Astrocyte (in vitro differentiated cells and primary cell): ENCODE measurements at regions not wholly inside any gene's neighbourhood (a gene's known extent, or its start where the extent isn't known, plus 50 kb on each side); places are given as distances from the start of the nearest gene placed in this dataset.
A peak's percentile ranks its signal among the peaks of the same experiment; 100 is the strongest.

Experiments used
- DNase-seq: peaks from one replicate; pipeline ENCODE4 v3.0.0-alpha.2; 2010; ENCODE audit warnings: low read depth
- FAIRE-seq: peaks from 2 replicates; lab custom pipeline; 2011; peaks lifted over from hg19 to GRCh38; lab: Jason Lieb, UNC
- H2AFZ ChIP-seq: 2 replicates; pipeline ENCODE4 v1.6.0; 2012; ENCODE audit warnings: low read depth, low read length, inconsistent platforms
- H3K27ac ChIP-seq: 2 replicates; pipeline ENCODE4 v1.5.1; 2011; ENCODE audit warnings: low read depth, low read length, inconsistent platforms
- H3K27me3 ChIP-seq: 2 replicates; pipeline ENCODE4 v1.6.0; 2011; ENCODE audit warnings: low read length, inconsistent platforms; ENCODE audit not compliant: insufficient read depth
- H3K36me3 ChIP-seq: 2 replicates; pipeline ENCODE4 v1.5.1; 2011; ENCODE audit warnings: low read length, inconsistent platforms; ENCODE audit not compliant: insufficient read depth
- H3K4me1 ChIP-seq: 2 replicates; pipeline ENCODE4 v1.5.1; 2011; ENCODE audit warnings: low read length, inconsistent platforms; ENCODE audit not compliant: insufficient read depth
- H3K4me2 ChIP-seq: 2 replicates; pipeline ENCODE4 v1.6.0; 2012; ENCODE audit warnings: low read length, inconsistent platforms
- H3K4me3 ChIP-seq: 2 replicates; pipeline ENCODE4 v1.5.1; 2011; ENCODE audit warnings: low read depth, mild to moderate bottlenecking, low read length, inconsistent platforms; ENCODE audit not compliant: insufficient read depth
- H3K79me2 ChIP-seq: 2 replicates; pipeline ENCODE4 v1.6.0; 2012; ENCODE audit warnings: mild to moderate bottlenecking, low read length, inconsistent platforms; ENCODE audit not compliant: insufficient read depth
- H3K9ac ChIP-seq: 2 replicates; pipeline ENCODE4 v1.6.0; 2012; ENCODE audit warnings: mild to moderate bottlenecking, low read length, inconsistent platforms
- H3K9me3 ChIP-seq: 2 replicates; pipeline ENCODE4 v1.5.1; 2012; ENCODE audit warnings: low read depth, mild to moderate bottlenecking, low read length, inconsistent platforms; ENCODE audit not compliant: insufficient read depth
- H4K20me1 ChIP-seq: 2 replicates; pipeline ENCODE4 v1.6.0; 2012; ENCODE audit warnings: low read length, inconsistent platforms; ENCODE audit not compliant: insufficient read depth
- H3K27ac Mint-ChIP-seq: one replicate; pipeline ENCODE4 v1.8.0; 2021; ENCODE audit warnings: mild to moderate bottlenecking, mixed read lengths; ENCODE audit not compliant: unreplicated experiment
- H3K27me3 Mint-ChIP-seq: one replicate; pipeline ENCODE4 v1.8.0; 2021; ENCODE audit warnings: low read depth, mixed read lengths; ENCODE audit not compliant: unreplicated experiment
- H3K36me3 Mint-ChIP-seq: one replicate; pipeline ENCODE4 v1.8.0; 2021; ENCODE audit warnings: low read depth, mixed read lengths; ENCODE audit not compliant: unreplicated experiment
- H3K4me1 Mint-ChIP-seq: one replicate; pipeline ENCODE4 v1.8.0; 2021; ENCODE audit warnings: low read depth, mixed read lengths; ENCODE audit not compliant: unreplicated experiment
- H3K4me3 Mint-ChIP-seq: one replicate; pipeline ENCODE4 v1.8.0; 2021; ENCODE audit warnings: mild to moderate bottlenecking, moderate library complexity, mixed read lengths; ENCODE audit not compliant: unreplicated experiment
- H3K9me3 Mint-ChIP-seq: one replicate; pipeline ENCODE4 v1.8.0; 2021; ENCODE audit warnings: mild to moderate bottlenecking, mixed read lengths; ENCODE audit not compliant: unreplicated experiment
- CTCF ChIP-seq: IDR thresholded peaks from 2 replicates; pipeline ENCODE4 v1.5.1; 2011; ENCODE audit warnings: low read depth, mild to moderate bottlenecking, inconsistent platforms, low read length, moderate library complexity; ENCODE audit not compliant: insufficient read depth
- EZH2 ChIP-seq: IDR thresholded peaks from 2 replicates; pipeline ENCODE4 v1.6.1; 2012; ENCODE audit warnings: mild to moderate bottlenecking, low read length, inconsistent platforms; ENCODE audit not compliant: insufficient read depth

GRCh38 chr1:177741476-177741875 lies 228.4 kb downstream of the SEC16B start:
- Histone ChIP-seq H4K20me1 (no peaks in the 10 kb centered on the region), H3K4me3 (no peak overlapping the region), H3K9me3 (no peaks in the 10 kb centered on the region), H3K36me3 (no peaks in the 10 kb centered on the region), H2AFZ (no peak overlapping the region), H3K9ac (no peak overlapping the region), H3K4me2 (no peak overlapping the region), H3K4me1 (no peaks in the 10 kb centered on the region), H3K79me2 (no peaks in the 10 kb centered on the region), H3K27me3 (no peaks in the 10 kb centered on the region), H3K27ac (no peak overlapping the region)
- no peak for DNase-seq
- no peak overlapping the region for H3K27ac Mint-ChIP-seq
- peaks cover 2% of the 10 kb centered on the region for H3K4me1 Mint-ChIP-seq
- no peaks in the 10 kb centered on the region for H3K36me3 Mint-ChIP-seq
- no peak for FAIRE-seq
- no peaks in the 10 kb centered on the region for H3K9me3 Mint-ChIP-seq
- no peak for TF ChIP-seq CTCF
- TF ChIP-seq EZH2, result no peak
- no peak overlapping the region for H3K4me3 Mint-ChIP-seq
- H3K27me3 Mint-ChIP-seq, result peaks cover 3% of the 10 kb centered on the region

- Histone ChIP-seq H3K27me3 (no peaks in the 10 kb centered on the region), H3K4me1 (no peaks in the 10 kb centered on the region), H4K20me1 (no peaks in the 10 kb centered on the region), H3K9me3 (no peaks in the 10 kb centered on the region), H3K4me2 (no peak overlapping the region), H3K36me3 (no peaks in the 10 kb centered on the region), H3K4me3 (no peak overlapping the region), H3K79me2 (no peaks in the 10 kb centered on the region), H3K9ac (no peak overlapping the region), H2AFZ (no peak overlapping the region), H3K27ac (no peak overlapping the region)
- H3K27me3 Mint-ChIP-seq, result peaks cover 2% of the 10 kb centered on the region
- FAIRE-seq, result no peak
- peaks cover 2% of the 10 kb centered on the region for H3K4me1 Mint-ChIP-seq
- TF ChIP-seq EZH2 (no peak), CTCF (no peak)
- H3K27ac Mint-ChIP-seq, result no peak overlapping the region
- no peaks in the 10 kb centered on the region for H3K9me3 Mint-ChIP-seq
- no peak for DNase-seq
- no peaks in the 10 kb centered on the region for H3K36me3 Mint-ChIP-seq
- no peak overlapping the region for H3K4me3 Mint-ChIP-seq
Observed at GRCh38 chr1:177739780-177740179, 230.1 kb downstream of the SEC16B start.

GRCh38 chr1:177737456-177737855 lies 232.4 kb downstream of the SEC16B start:
- Histone ChIP-seq H3K9me3 (no peaks in the 10 kb centered on the region), H3K4me1 (no peaks in the 10 kb centered on the region), H4K20me1 (no peaks in the 10 kb centered on the region), H2AFZ (no peak overlapping the region), H3K27ac (no peak overlapping the region), H3K4me3 (no peak overlapping the region), H3K79me2 (no peaks in the 10 kb centered on the region), H3K4me2 (no peak overlapping the region), H3K36me3 (no peaks in the 10 kb centered on the region), H3K27me3 (no peaks in the 10 kb centered on the region), H3K9ac (no peak overlapping the region)
- Mint-ChIP-seq H3K9me3 (no peaks in the 10 kb centered on the region), H3K27me3 (no peaks in the 10 kb centered on the region), H3K27ac (no peak overlapping the region), H3K4me1 (peaks cover 2% of the 10 kb centered on the region), H3K36me3 (no peaks in the 10 kb centered on the region), H3K4me3 (no peak overlapping the region)
- DNase-seq (peak; percentile 7), FAIRE-seq (no peak)
- TF ChIP-seq CTCF, result no peak
- TF ChIP-seq EZH2, result no peak
